T47D (cell line): ENCODE measurements at regions not wholly inside any gene's neighbourhood (a gene's known extent, or its start where the extent isn't known, plus 50 kb on each side); places are given as distances from the start of the nearest gene placed in this dataset.
A peak's percentile ranks its signal among the peaks of the same experiment; 100 is the strongest.

Source experiments
- DNase-seq, 2 experiments: peaks; one replicate each; pipeline versions ENCODE4 v3.0.0 to v3.0.0-alpha.2; 2011 to 2012; ENCODE audit warnings: low read depth in 1 of 2, low spot score in 1 of 2
- JUND ChIP-seq: IDR thresholded peaks from 2 replicates; pipeline ENCODE4 v1.6.1; 2012; ENCODE audit warnings: low read depth
- in situ Hi-C: cut with HindIII; loops from 2 replicates; pipeline ENCODE4 v1.10.0; 2016; ENCODE audit warnings: low sequenced_read_pairs, low pct_unique_long_range_greater_than_20kb

DNA sequence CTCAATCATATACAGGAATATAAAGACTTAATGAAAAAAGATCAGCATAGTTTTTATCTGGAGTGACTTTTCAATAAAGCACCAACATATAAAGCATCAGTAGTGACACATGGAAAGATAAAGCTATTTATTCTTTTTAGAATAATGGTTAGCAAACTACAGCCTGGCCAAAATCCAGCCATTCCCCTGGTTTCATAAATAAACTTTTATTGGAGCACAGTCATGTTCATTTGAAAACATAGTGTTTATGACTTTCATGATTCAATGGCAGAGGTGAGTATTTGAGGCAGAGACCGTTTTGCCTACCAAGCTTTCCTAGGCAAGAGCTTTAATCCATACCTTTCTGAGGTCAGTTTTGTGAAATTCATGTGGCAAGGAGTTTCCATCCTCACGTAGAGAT, 153.5 kb downstream of the RPS12 start:
- no peak for TF ChIP-seq JUND
- in situ Hi-C loops, result no loop called here
- no peak for DNase-seq

DNA sequence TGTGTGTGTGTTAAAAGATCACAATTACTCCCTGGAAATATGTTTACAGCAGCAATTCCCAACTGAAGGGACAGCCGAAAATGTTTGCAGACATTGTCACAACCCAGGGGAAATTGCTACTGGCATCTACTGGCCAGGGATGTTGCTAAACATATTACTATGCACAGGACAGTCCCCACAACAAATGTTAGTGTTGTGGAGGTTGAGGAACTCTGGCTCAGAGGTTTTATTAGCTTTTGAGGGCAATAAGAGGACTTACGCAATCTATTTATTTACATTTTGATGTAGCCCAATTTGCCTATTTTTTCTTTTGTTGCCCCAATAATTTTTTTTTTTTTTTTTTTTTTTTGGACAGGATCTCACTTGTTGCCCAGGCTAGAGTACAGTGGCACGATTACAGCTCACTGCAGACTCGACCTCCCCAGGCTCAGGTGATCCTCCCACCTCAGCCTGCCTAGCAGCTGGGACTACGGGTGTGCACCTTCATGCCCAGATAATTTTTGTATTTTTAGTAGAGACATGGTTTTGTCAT, 154.1 kb downstream of the RPS12 start:
- in situ Hi-C loops, result no loop called here
- no peak for DNase-seq
- TF ChIP-seq JUND, result no peak

DNA sequence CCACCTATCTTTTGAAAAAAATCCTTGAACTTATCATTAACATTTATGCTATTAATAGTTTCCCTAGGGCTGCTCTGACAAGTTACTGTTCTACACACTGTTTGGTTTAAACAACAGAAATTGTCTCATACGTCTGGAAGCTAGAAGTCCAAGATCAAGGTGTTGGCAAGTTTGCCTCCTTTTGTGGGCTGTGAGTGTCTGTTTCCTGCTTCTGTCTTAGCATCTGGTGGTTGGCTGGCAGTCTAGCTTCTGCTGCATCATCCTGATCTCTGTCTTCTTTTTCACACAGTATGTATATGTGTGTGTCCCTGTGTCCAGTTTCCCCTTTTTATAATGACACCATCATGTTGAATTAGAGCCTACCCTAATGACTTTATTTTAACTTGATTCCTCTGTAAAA, 154.8 kb downstream of the RPS12 start:
- DNase-seq, result no peak
- in situ Hi-C loops, result no loop called here

DNA sequence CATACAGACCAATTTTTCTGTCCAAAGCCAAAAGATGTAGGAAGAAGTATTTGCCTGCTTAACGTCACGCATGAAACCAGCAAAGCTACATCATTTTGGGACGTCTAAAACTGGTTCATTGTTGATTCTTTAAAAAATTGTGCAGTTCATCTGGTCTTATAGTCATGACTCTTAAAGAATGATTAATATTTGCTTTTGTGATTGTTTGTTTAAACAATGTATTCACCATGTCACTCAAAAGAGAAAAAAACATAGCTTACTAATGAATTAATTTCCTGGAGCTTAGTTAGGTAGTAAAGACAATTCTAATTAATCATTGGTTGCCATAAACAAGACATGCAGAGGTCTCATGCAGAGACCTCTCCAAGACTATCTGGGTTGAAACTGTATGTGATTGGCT, 157.3 kb downstream of the RPS12 start:
- no peak for DNase-seq
- in situ Hi-C loops, result no loop called here
- no peak for TF ChIP-seq JUND

More for the DNA sequence above, 154.8 kb downstream of the RPS12 start:
- no peak for TF ChIP-seq JUND

DNA sequence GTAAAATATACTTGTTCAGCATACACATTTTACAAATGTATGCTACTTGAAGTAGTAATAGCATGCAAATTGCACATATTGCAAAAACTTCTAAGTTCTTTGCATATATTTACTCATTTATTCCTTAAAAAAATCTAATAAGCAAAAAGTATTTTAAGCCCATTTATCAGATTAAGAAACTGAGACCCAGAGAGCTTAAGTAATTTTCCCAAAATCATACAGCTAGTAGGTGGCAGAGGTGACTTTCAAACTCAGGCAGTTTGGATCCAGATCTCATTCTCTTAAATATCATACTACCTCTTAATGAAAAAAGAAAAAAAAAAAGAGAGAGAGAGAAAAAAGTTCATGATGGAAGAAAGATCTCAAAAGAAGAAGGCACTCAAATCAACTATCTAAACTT, 157.9 kb downstream of the RPS12 start:
- DNase-seq, result no peak
- in situ Hi-C loops, result no loop called here
- no peak for TF ChIP-seq JUND

DNA sequence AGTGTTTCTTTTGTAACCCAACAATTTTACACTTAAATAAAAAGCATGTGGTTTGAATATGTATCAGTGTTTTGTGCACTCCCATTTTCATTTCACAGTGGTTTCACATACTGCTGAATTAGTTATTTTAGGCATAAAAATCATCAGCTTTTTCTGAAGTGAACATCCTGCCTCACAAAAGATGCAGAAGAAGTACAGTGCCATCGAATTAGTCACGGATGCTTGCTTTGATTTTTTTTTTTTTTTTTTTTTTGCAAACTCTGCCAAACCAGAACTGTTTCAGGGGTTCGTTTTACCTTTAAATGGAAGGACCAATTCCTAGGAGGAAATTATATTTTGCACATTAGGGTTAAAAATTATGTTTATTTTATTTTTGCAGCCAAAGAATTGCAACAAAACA, 158.6 kb downstream of the RPS12 start:
- no peak for DNase-seq
- TF ChIP-seq JUND, result no peak
- in situ Hi-C loops, result no loop called here

DNA sequence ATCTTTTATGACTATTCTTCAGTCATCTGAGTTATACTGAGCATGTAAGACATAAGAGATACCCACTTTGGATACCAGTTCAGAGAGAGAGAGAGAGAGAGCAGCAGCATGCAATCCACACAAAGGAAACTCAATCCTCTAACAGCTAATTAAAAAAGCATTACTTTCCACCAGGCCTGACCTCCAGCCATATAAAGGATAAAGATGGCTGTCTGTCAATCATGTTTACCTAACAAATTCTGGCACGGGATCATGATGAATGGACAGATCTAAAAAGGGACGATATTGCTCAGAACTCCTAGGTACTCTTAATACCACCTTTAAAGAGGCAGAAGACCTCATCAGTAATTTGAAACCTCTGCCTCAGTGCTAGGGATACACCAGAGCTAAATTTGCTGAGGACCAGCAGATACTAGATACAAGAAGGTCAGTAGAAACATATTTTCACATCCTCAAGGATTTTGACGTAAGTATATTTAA, 159.2 kb downstream of the RPS12 start:
- in situ Hi-C loops, result no loop called here
- DNase-seq, result no peak
- TF ChIP-seq JUND, result no peak

DNA sequence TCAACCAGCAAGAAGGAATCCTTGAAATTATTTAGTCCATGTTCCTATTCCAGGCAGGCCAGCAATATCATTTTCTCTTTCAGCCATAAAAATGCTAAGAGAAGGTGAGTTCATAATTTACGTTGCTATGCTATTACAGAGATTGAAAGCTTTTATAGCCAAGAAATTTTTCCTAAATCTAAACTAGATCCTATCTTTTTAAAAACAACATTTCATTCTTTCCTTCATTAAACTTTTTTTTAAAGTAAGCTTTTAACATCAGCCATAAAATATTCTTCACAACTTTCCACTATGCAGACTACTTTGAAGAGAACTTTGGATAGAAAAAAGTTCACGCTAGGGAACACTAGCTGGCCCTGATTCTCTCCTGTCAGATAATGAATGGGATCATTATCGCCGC, 159.8 kb downstream of the RPS12 start:
- DNase-seq, result no peak
- no peak for TF ChIP-seq JUND
- in situ Hi-C loops, result no loop called here

DNA sequence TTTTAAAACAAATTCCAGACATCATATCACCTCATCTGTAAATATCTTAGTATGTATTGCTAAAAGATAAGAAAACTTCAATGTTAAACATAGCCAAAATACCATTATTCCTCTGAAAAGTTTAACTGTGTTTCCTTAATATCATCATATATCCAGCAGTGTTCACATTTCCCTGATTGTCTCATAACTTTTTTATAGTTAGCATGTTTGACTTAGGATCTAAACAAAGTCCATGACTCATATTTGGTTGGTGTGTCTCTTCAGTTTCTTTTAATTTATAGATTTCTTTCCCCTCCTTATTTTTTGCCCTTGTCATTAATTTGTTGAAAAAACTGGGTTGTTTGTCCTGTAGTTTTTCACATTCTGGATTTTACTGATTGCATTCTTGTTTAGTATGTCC, 163.0 kb downstream of the RPS12 start:
- TF ChIP-seq JUND, result no peak
- in situ Hi-C loops, result no loop called here
- DNase-seq, result no peak

DNA sequence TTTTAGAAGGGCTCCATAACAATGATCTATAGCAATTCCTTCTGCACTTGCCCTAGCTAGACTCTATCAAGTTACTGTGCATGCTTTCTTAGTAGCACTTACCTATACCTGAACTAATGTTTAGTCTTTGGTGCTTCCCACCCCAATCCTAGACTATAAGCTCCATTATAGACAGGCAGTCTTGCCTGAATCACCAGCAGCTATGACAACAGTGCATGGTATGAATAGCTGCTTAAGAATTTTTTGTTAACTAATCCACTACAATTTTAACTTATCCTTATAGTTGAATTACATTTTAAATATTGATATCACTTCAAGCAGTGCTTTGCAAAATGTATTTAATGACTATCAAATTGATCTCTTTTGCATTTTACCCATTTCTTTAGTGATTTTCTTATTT, 164.3 kb downstream of the RPS12 start:
- in situ Hi-C loops, result no loop called here
- no peak for TF ChIP-seq JUND
- DNase-seq, result no peak

DNA sequence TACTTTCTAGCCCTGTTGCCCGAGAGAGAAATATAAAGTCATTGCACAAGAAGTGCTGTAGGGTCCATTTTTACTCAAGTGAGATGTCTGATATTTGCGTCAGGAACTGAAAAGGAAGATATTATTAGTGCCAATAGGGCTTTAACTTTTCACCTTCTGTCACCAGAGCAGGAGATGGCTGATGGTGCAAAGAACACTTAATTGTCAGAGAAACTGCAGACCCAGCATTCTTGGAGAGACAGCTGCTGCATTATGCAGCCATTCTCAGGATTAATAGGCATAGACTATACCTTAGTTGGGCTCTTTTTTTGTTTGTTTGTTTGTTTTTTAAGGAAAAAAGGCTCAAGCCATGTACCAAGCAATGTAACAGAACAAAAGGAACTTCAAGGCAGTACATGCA, 179.4 kb downstream of the RPS12 start:
- in situ Hi-C loops, result no loop called here
- TF ChIP-seq JUND, result no peak
- no peak for DNase-seq

DNA sequence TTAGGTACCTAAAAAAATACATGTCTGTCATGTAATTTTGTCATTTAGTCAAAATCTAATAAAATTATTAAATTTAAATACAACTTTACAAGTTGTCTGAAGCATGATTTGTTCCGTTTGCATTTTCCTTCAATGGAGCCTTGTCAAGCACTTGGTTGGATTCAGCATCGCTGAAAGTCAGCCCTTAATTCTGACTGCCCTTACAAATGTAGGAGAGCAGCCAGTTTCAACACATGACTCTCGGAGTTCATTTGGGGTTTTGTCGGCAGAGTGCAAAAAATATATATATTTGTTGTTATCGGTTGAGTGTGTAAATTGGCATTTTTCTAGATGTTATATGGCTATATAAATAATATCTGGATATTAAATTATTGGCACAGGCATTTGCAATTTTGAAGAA, 180.6 kb downstream of the RPS12 start:
- in situ Hi-C loops, result no loop called here
- no peak for TF ChIP-seq JUND
- no peak for DNase-seq

DNA sequence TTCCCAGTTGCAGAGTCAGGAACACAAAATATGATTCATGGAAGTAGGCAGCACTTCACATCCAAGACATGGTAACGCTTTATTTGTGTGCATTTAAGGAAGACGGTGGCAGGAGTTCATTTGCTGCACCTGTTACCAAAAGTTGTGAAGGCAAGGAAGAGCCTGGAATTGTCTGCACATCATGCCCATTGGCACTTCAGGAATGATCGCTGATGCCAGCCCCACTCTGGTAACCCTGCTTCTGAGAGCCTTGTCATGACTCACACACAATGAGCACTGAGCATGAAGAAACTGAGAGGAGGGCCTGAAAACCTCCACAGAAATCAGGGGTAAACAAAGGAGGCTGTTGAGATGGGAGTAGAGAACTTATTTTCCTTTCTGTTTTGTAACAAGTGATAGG, 181.1 kb downstream of the RPS12 start:
- in situ Hi-C loops, result no loop called here
- TF ChIP-seq JUND, result no peak
- DNase-seq, result no peak

DNA sequence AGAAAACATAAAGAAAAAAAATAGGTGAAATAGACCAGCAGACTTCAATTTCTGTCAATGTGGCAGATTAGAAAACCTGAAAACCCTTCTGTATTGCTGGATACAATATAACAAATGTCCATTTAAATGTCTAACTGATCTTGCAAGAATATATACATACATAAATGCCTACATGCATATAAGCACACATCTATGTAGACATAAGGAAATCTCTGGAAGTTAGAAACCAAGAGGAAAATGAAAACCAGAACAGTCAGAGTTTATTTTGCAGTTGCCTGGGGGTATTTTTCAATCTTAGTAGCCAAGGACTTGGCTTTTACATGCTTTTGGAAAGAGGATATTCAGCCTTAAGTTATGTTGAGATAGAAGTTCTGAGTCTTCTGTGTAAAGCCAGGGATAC, 184.0 kb downstream of the RPS12 start:
- DNase-seq, result peak in 1 of 2 experiments; percentile 20
- TF ChIP-seq JUND, result no peak
- in situ Hi-C loops, result no loop called here
